GM20431 (cell line): ENCODE measurements at regions not wholly inside any gene's neighbourhood (a gene's known extent, or its start where the extent isn't known, plus 50 kb on each side); places are given as distances from the start of the nearest gene placed in this dataset.
"Not testable (repeated sequence)": the region's sequence is repeated elsewhere in the genome, so short reads cannot be mapped to it uniquely, and the experiment has no call there.

Experiments
- in situ Hi-C: fragments of 300-500 bp; cut with MseI, MboI; formaldehyde crosslinking; loops from one replicate; pipeline ENCODE4 v1.15.0; 2020; ENCODE audit warnings: low sequenced_read_pairs; ENCODE audit not compliant: unreplicated experiment

GRCh38 chr3:25889525-25889917 is 99.6 kb downstream of the OXSM start:
- in situ Hi-C loops: no loop called here

GRCh38 chr3:25894101-25894500 is 104.2 kb downstream of the OXSM start:
- in situ Hi-C loops: no loop called here

GRCh38 chr3:25895031-25895430 is 105.1 kb downstream of the OXSM start:
- in situ Hi-C loops: no loop called here

- in situ Hi-C loops: no loop called here
Measured at GRCh38 chr3:25895443-25895842, 105.6 kb downstream of the OXSM start.

- in situ Hi-C loops: no loop called here
Measured at GRCh38 chr3:25897019-25897418, 107.1 kb downstream of the OXSM start.

- in situ Hi-C loops: no loop called here
Measured at GRCh38 chr3:25899352-25900101, 109.6 kb downstream of the OXSM start.

GRCh38 chr3:25900161-25900560 is 110.3 kb downstream of the OXSM start:
- in situ Hi-C loops: no loop called here

- in situ Hi-C loops: no loop called here
Measured at GRCh38 chr3:25901796-25902195, 111.9 kb downstream of the OXSM start.

GRCh38 chr3:25902586-25902985 is 112.7 kb downstream of the OXSM start:
- in situ Hi-C loops: no loop called here

- in situ Hi-C loops: no loop called here
Measured at GRCh38 chr3:25903371-25904129, 113.7 kb downstream of the OXSM start.

GRCh38 chr3:25904206-25904605 is 114.3 kb downstream of the OXSM start:
- in situ Hi-C loops: no loop called here

GRCh38 chr3:25906132-25906906 is 116.4 kb downstream of the OXSM start:
- in situ Hi-C loops: no loop called here

- in situ Hi-C loops: no loop called here
Measured at GRCh38 chr3:25907081-25907480, 117.2 kb downstream of the OXSM start.

- in situ Hi-C loops: no loop called here
Measured at GRCh38 chr3:25910105-25910504, 120.2 kb downstream of the OXSM start.

GRCh38 chr3:25910997-25911396 is 121.1 kb downstream of the OXSM start:
- in situ Hi-C loops: no loop called here

- in situ Hi-C loops: no loop called here
Measured at GRCh38 chr3:25911525-25912295, 121.8 kb downstream of the OXSM start.

- in situ Hi-C loops: no loop called here
Measured at GRCh38 chr3:25913179-25913578, 123.3 kb downstream of the OXSM start.

- in situ Hi-C loops: no loop called here
Measured at GRCh38 chr3:25915673-25916072, 125.8 kb downstream of the OXSM start.

- in situ Hi-C loops: no loop called here
Measured at GRCh38 chr3:25916321-25916720, 126.4 kb downstream of the OXSM start.

- in situ Hi-C loops: not testable (repeated sequence)
Measured at GRCh38 chr3:25931967-25932366, 142.1 kb downstream of the OXSM start.
